GM12878 (cell line): ENCODE measurements at regions not wholly inside any gene's neighbourhood (a gene's known extent, or its start where the extent isn't known, plus 50 kb on each side); places are given as distances from the start of the nearest gene placed in this dataset.

Experiments used
- ATAC-seq: fragments of 200-7000 bp; cut with Tn5 transposase; 3 replicates; pipeline ENCODE4 v1.9.1; 2020; ENCODE audit warnings: mild to moderate bottlenecking, moderate library complexity
- BruUV-seq: library from RNA; stranded (reverse); fragments of 400-500 nt; replicated peaks from 2 replicates; lab custom pipeline; 2021; lab: Mats Ljungman, UMichigan
- CTCF ChIA-PET: fragments of 300-600 bp; sonication (Branson Sonifier 250); formaldehyde crosslinking; extraction: SDS; loops from one replicate; lab custom pipeline; 2021; ENCODE audit warnings: inconsistent platforms; lab: Yijun Ruan, JAX
- POLR2A ChIA-PET: fragments of 350-600 bp; formaldehyde crosslinking; extraction: SDS; loops from one replicate; lab custom pipeline; 2021; ENCODE audit warnings: inconsistent platforms; lab: Charles Lee
- RAD21 ChIA-PET: fragments of 300-600 bp; sonication (Branson Sonifier 250); formaldehyde crosslinking; loops from one replicate; lab custom pipeline; 2023; ENCODE audit warnings: antibody characterized with exemption; ENCODE audit not compliant: unreplicated experiment; lab: Charles Lee
- SMC1A ChIA-PET: fragments of 300-600 bp; sonication (Branson Sonifier 250); formaldehyde crosslinking; loops from one replicate; lab custom pipeline; 2023; ENCODE audit not compliant: unreplicated experiment, uncharacterized antibody; lab: Charles Lee
- DNase-seq: peaks from one replicate; pipeline ENCODE4 v3.0.0-alpha.2; 2011; ENCODE audit warnings: low read depth, low spot score
- FAIRE-seq: peaks from 3 replicates; lab custom pipeline; 2011; peaks lifted over from hg19 to GRCh38; lab: Jason Lieb, UNC
- H2AFZ ChIP-seq: 2 replicates; pipeline ENCODE4 v1.6.0; 2011; ENCODE audit warnings: low read depth, low read length, control low read depth; ENCODE audit not compliant: control insufficient read depth
- H3K27ac ChIP-seq: 2 replicates; pipeline ENCODE4 v1.5.1; 2011; ENCODE audit warnings: control low read depth; ENCODE audit not compliant: control insufficient read depth, insufficient read depth
- H3K27me3 ChIP-seq, 2 experiments: replicated peaks in 1 of 2; 2 replicates each; pipeline versions ENCODE4 v1.6.0 to v1.6.1; 2011; ENCODE audit warnings: low read length in 1 of 2; ENCODE audit not compliant: control insufficient read depth in 2 of 2, insufficient read depth in 2 of 2
- H3K36me3 ChIP-seq, 2 experiments: 2 replicates each; pipeline ENCODE4 v1.5.1; 2011; ENCODE audit warnings: low read length in 1 of 2; ENCODE audit not compliant: control insufficient read depth in 2 of 2, insufficient read depth in 2 of 2
- H3K4me1 ChIP-seq: 2 replicates; pipeline ENCODE4 v1.6.1; 2011; ENCODE audit warnings: mild to moderate bottlenecking, low read length, moderate library complexity, mixed read lengths; ENCODE audit not compliant: control insufficient read depth, insufficient read depth
- H3K4me2 ChIP-seq: 2 replicates; pipeline ENCODE4 v1.6.0; 2011; ENCODE audit warnings: control low read depth; ENCODE audit not compliant: control insufficient read depth, insufficient read depth
- H3K4me3 ChIP-seq: fragments of 200-600 bp; sonication (generic); 2 replicates; pipeline ENCODE4 v1.5.1; 2016
- H3K79me2 ChIP-seq: 2 replicates; pipeline ENCODE4 v1.6.0; 2011; ENCODE audit warnings: low read length; ENCODE audit not compliant: control insufficient read depth, insufficient read depth
- H3K9ac ChIP-seq: 2 replicates; pipeline ENCODE4 v1.8.0; 2011; ENCODE audit warnings: low read length, control low read depth, mixed read lengths; ENCODE audit not compliant: control insufficient read depth, insufficient read depth
- H3K9me3 ChIP-seq: replicated peaks from 3 replicates; pipeline ENCODE4 v1.5.1; 2011; ENCODE audit warnings: mild to moderate bottlenecking, low read length; ENCODE audit not compliant: control insufficient read depth, insufficient read depth
- H4K20me1 ChIP-seq: 2 replicates; pipeline ENCODE4 v1.6.0; 2011; ENCODE audit not compliant: control insufficient read depth, insufficient read depth
- EGR1 ChIP-seq, 2 experiments: IDR thresholded peaks; 1 replicate in 1 of 2; 2 replicates in 1 of 2; pipeline ENCODE4 v1.6.1; 2011 to 2012; ENCODE audit warnings: low read depth in 2 of 2, low read length in 2 of 2, borderline replicate concordance in 1 of 2, mild to moderate bottlenecking in 1 of 2, moderate library complexity in 1 of 2
- NFYA ChIP-seq: IDR thresholded peaks from 2 replicates; pipeline ENCODE4 v1.6.1; 2011; ENCODE audit warnings: low read depth, mild to moderate bottlenecking, low read length, improper control_type of control experiment, borderline replicate concordance
- PAX5 ChIP-seq: IDR thresholded peaks from 2 replicates; pipeline ENCODE4 v1.6.1; 2011; ENCODE audit warnings: low read depth, low read length, borderline replicate concordance
- PBX3 ChIP-seq: IDR thresholded peaks from 2 replicates; pipeline ENCODE4 v1.6.1; 2011; ENCODE audit warnings: mild to moderate bottlenecking, low read depth, low read length, moderate library complexity; ENCODE audit not compliant: insufficient replicate concordance
- PKNOX1 ChIP-seq: fragments of 450-650 bp; IDR thresholded peaks from 2 replicates; pipeline ENCODE4 v1.6.1; 2016; ENCODE audit warnings: mild to moderate bottlenecking
- PML ChIP-seq: IDR thresholded peaks from 2 replicates; pipeline ENCODE4 v1.6.1; 2012; ENCODE audit warnings: low read length, inconsistent platforms
- RELB ChIP-seq: fragments of 450-650 bp; IDR thresholded peaks from 2 replicates; pipeline ENCODE4 v1.6.1; 2017; ENCODE audit warnings: low read depth, mild to moderate bottlenecking, moderate library complexity
- SIN3A ChIP-seq: IDR thresholded peaks from 2 replicates; pipeline ENCODE4 v1.6.1; 2012; ENCODE audit warnings: low read depth, low read length, improper control_type of control experiment
- SREBF1 ChIP-seq: IDR thresholded peaks from 2 replicates; pipeline ENCODE4 v1.6.1; 2012; ENCODE audit warnings: mild to moderate bottlenecking, low read length
- SUPT20H ChIP-seq: IDR thresholded peaks from 2 replicates; pipeline ENCODE4 v1.6.1; 2011; ENCODE audit warnings: low read depth, mild to moderate bottlenecking, low read length, moderate library complexity, borderline replicate concordance; ENCODE audit not compliant: control insufficient read depth
- ZBTB11 ChIP-seq: fragments of 450-650 bp; formaldehyde crosslinking; IDR thresholded peaks from 2 replicates; pipeline ENCODE4 v1.5.0; 2022; ENCODE audit warnings: mild to moderate bottlenecking, missing genetic modification characterization
- WGBS: methylation state at CpG from one replicate; pipeline ENCODE4 v1.1.6; 2016; ENCODE audit warnings: low lambda C conversion rate; ENCODE audit not compliant: insufficient replicate concordance, insufficient coverage; ENCODE audit errors: missing lambda C conversion rate; 5-methylcytosine and 5-hydroxymethylcytosine counted together
- in situ Hi-C: fragments of 300-500 bp; cut with MboI; formaldehyde crosslinking; loops from 9 replicates; pipeline ENCODE4 v1.14.3; 2018; ENCODE audit warnings: mixed read lengths
- intact Hi-C: fragments of 100-400 bp; cut with micrococcal nuclease; formaldehyde crosslinking; loops from one replicate; pipeline ENCODE4 v1.14.2; 2022; ENCODE audit not compliant: unreplicated experiment
- TF ChIP-seq, protein P1 (sequence below): IDR thresholded peaks from 2 replicates; pipeline ENCODE4 v1.6.1; 2011; ENCODE audit warnings: low read depth, mild to moderate bottlenecking, low read length, moderate library complexity, borderline replicate concordance; ENCODE audit errors: extremely low read depth
- TF ChIP-seq, protein P2 (sequence below), 3 experiments: IDR thresholded peaks in 2 of 3; conservative IDR thresholded peaks in 1 of 3; 2 replicates each; pipeline ENCODE4 v1.5.1; 2011; ENCODE audit warnings: low read depth in 3 of 3, low read length in 3 of 3, mild to moderate bottlenecking in 3 of 3, control low read depth in 2 of 3, moderate library complexity in 2 of 3, inconsistent platforms in 1 of 3, mixed read lengths in 1 of 3; ENCODE audit not compliant: control insufficient read depth in 2 of 3, insufficient read depth in 1 of 3; ENCODE audit errors: extremely low read depth in 1 of 3

- TF ChIP-seq ZBTB11 (CRISPR knock-in tag) (no peak), PAX5 (no peak), NFYA (no peak), SUPT20H (no peak)
- TF ChIP-seq, protein P1, sequence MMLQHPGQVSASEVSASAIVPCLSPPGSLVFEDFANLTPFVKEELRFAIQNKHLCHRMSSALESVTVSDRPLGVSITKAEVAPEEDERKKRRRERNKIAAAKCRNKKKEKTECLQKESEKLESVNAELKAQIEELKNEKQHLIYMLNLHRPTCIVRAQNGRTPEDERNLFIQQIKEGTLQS, result no peak
Measured at GRCh38 chr5:142254431-142254830, 70.4 kb downstream of the SPRY4 start (continued).

DNA sequence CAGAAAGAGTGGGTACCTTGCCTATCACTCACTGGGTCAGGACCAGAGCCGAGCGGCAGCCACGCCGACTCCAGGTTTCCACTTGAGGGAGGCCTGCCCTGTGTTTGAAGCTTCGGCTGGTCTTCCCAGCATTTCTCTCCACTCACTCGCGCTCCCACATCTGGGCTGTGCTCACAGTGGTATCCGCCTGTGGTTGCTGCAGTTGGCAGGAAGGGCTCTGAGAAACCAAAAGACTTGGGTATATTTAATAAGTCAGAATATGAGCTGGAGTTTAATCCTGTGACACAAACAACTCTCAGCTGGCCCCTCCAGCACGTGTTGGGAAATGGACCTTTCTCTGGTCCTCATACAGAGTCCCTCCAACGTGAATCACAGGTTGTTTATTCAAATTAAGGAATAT is 70.9 kb downstream of the SPRY4 start:
- DNase-seq, result no peak
- ChIA-PET POLR2A (no interaction called here), SMC1A (no interaction called here), CTCF (interaction anchor here (0.6 kb wide), 1 partner anchor 69 kb away, joined by 3 read pairs; no protein-coding TSS in a partner anchor), RAD21 (no interaction called here)
- H3K36me3 ChIP-seq, result no peaks in the 10 kb centered on the region
- 37% methylated on average over 10 of the region's 10 CpGs for WGBS
- no peaks in the 10 kb centered on the region; a peak in 1 of 4 replicates for H3K27me3 ChIP-seq
- FAIRE-seq, result no peak
- no peak overlapping the region for H3K9ac ChIP-seq
- intact Hi-C loops (no loop called here), in situ Hi-C loops (no loop called here)
- no peaks in the 10 kb centered on the region for H3K79me2 ChIP-seq
- no peak overlapping the region for H3K27ac ChIP-seq
- no peaks in the 10 kb centered on the region for H4K20me1 ChIP-seq
- H3K4me3 ChIP-seq, result no peak overlapping the region
- no peaks in the 10 kb centered on the region for H3K9me3 ChIP-seq
- no peak for ATAC-seq
- H2AFZ ChIP-seq, result no peak overlapping the region
- no TSS peak for BruUV-seq
- no peaks in the 10 kb centered on the region for H3K4me1 ChIP-seq
- H3K4me2 ChIP-seq, result no peak overlapping the region
- TF ChIP-seq, protein P2, sequence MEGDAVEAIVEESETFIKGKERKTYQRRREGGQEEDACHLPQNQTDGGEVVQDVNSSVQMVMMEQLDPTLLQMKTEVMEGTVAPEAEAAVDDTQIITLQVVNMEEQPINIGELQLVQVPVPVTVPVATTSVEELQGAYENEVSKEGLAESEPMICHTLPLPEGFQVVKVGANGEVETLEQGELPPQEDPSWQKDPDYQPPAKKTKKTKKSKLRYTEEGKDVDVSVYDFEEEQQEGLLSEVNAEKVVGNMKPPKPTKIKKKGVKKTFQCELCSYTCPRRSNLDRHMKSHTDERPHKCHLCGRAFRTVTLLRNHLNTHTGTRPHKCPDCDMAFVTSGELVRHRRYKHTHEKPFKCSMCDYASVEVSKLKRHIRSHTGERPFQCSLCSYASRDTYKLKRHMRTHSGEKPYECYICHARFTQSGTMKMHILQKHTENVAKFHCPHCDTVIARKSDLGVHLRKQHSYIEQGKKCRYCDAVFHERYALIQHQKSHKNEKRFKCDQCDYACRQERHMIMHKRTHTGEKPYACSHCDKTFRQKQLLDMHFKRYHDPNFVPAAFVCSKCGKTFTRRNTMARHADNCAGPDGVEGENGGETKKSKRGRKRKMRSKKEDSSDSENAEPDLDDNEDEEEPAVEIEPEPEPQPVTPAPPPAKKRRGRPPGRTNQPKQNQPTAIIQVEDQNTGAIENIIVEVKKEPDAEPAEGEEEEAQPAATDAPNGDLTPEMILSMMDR (IDR thresholded peaks at IDR 0.05 in 2 of 3, conservative IDR thresholded peaks at IDR 0.05 in 1 of 3; ENCODE audit: control insufficient read depth in 2 of 3, extremely low read depth in 1 of 3, insufficient read depth in 1 of 3, low read depth in 3 of 3, low read length in 3 of 3), result no peak
- no peak for TF ChIP-seq PBX3
- TF ChIP-seq PML, result no peak
- no peak for TF ChIP-seq RELB
- no peak for TF ChIP-seq SREBF1
- TF ChIP-seq SIN3A, result no peak
- no peak for TF ChIP-seq PKNOX1
- no peak for TF ChIP-seq EGR1 (IDR thresholded peaks at IDR 0.05; ENCODE audit: borderline replicate concordance in 1 of 2, low read depth in 2 of 2, low read length in 2 of 2)
